Activated CD4-positive, alpha-beta memory T cell treated with anti-CD3 and anti-CD28 coated beads for 36 hours (primary cell): ENCODE measurements at regions not wholly inside any gene's neighbourhood (a gene's known extent, or its start where the extent isn't known, plus 50 kb on each side); places are given as distances from the start of the nearest gene placed in this dataset.
A peak's percentile ranks its signal among the peaks of the same experiment; 100 is the strongest.

Experiments
- CTCF ChIA-PET: fragments of 350-600 bp; sonication (Branson Sonifier 250); formaldehyde crosslinking; loops from one replicate; lab custom pipeline; 2021; ENCODE audit warnings: antibody characterized with exemption, inconsistent platforms; lab: Charles Lee
- POLR2A ChIA-PET: fragments of 350-600 bp; sonication (Branson Sonifier 250); formaldehyde crosslinking; loops from one replicate; lab custom pipeline; 2021; ENCODE audit warnings: antibody characterized with exemption; lab: Charles Lee
- DNase-seq: peaks from one replicate; pipeline ENCODE4 v3.0.0-alpha.2; 2020
- H3K27ac Mint-ChIP-seq: one replicate; pipeline ENCODE4 v1.8.0; 2021; ENCODE audit warnings: mixed read lengths
- H3K27me3 Mint-ChIP-seq: one replicate; pipeline ENCODE4 v1.8.0; 2021; ENCODE audit warnings: mixed read lengths
- H3K36me3 Mint-ChIP-seq: one replicate; pipeline ENCODE4 v1.8.0; 2021; ENCODE audit warnings: mixed read lengths
- H3K4me1 Mint-ChIP-seq: one replicate; pipeline ENCODE4 v1.8.0; 2021; ENCODE audit warnings: low read depth, mixed read lengths
- H3K4me3 Mint-ChIP-seq: one replicate; pipeline ENCODE4 v1.8.0; 2021; ENCODE audit warnings: mild to moderate bottlenecking, mixed read lengths
- H3K9me3 Mint-ChIP-seq: one replicate; pipeline ENCODE4 v1.8.0; 2021; ENCODE audit warnings: mixed read lengths
- intact Hi-C: fragments of 100-400 bp; cut with micrococcal nuclease; formaldehyde crosslinking; loops from one replicate; pipeline ENCODE4 v1.15.1; 2023

- no peak overlapping the region for H3K27ac Mint-ChIP-seq
- intact Hi-C loops, result no loop called here
- H3K27me3 Mint-ChIP-seq, result peaks cover 3% of the 10 kb centered on the region
- DNase-seq, result no peak
- no peak overlapping the region for H3K4me3 Mint-ChIP-seq
- H3K9me3 Mint-ChIP-seq, result peaks cover 12% of the 10 kb centered on the region
- ChIA-PET POLR2A (no interaction called here), CTCF (no interaction called here)
- no peaks in the 10 kb centered on the region for H3K4me1 Mint-ChIP-seq
- H3K36me3 Mint-ChIP-seq, result no peaks in the 10 kb centered on the region
Observed at GRCh38 chr2:11056614-11057013, 98.7 kb upstream of the SLC66A3 start.

- Mint-ChIP-seq H3K4me1 (no peaks in the 10 kb centered on the region), H3K27me3 (peaks cover 4% of the 10 kb centered on the region), H3K9me3 (peaks cover 14% of the 10 kb centered on the region), H3K4me3 (no peak overlapping the region), H3K36me3 (no peaks in the 10 kb centered on the region), H3K27ac (no peak overlapping the region)
- CTCF ChIA-PET, result no interaction called here
- DNase-seq, result no peak
- POLR2A ChIA-PET, result no interaction called here
- intact Hi-C loops, result no loop called here
Observed at GRCh38 chr2:11057031-11057430, 98.2 kb upstream of the SLC66A3 start.

GRCh38 chr2:11058129-11058528, 97.1 kb upstream of the SLC66A3 start:
- DNase-seq, result no peak
- CTCF ChIA-PET, result no interaction called here
- H3K27ac Mint-ChIP-seq, result no peak overlapping the region
- H3K9me3 Mint-ChIP-seq, result peaks cover 19% of the 10 kb centered on the region
- H3K4me1 Mint-ChIP-seq, result no peaks in the 10 kb centered on the region
- intact Hi-C loops, result no loop called here
- peaks cover 5% of the 10 kb centered on the region for H3K27me3 Mint-ChIP-seq
- POLR2A ChIA-PET, result no interaction called here
- H3K4me3 Mint-ChIP-seq, result no peak overlapping the region
- no peaks in the 10 kb centered on the region for H3K36me3 Mint-ChIP-seq

GRCh38 chr2:11060376-11061169, 94.7 kb upstream of the SLC66A3 start:
- Mint-ChIP-seq H3K27ac (no peak overlapping the region), H3K4me1 (no peaks in the 10 kb centered on the region), H3K4me3 (no peak overlapping the region), H3K9me3 (peaks cover 21% of the 10 kb centered on the region), H3K27me3 (peaks cover 11% of the 10 kb centered on the region), H3K36me3 (no peaks in the 10 kb centered on the region)
- intact Hi-C loops, result no loop called here
- CTCF ChIA-PET, result interaction anchor here (0.6 to 1.0 kb wide), 3 partner anchors 11 to 61 kb away, joined by 3 read pairs; no protein-coding TSS in a partner anchor
- DNase-seq, result no peak
- POLR2A ChIA-PET, result no interaction called here

GRCh38 chr2:11065833-11066485, 89.3 kb upstream of the SLC66A3 start:
- no peak overlapping the region for H3K27ac Mint-ChIP-seq
- no peaks in the 10 kb centered on the region for H3K36me3 Mint-ChIP-seq
- H3K27me3 Mint-ChIP-seq, result peaks cover 19% of the 10 kb centered on the region
- POLR2A ChIA-PET, result no interaction called here
- H3K9me3 Mint-ChIP-seq, result peaks cover 11% of the 10 kb centered on the region
- peaks cover under 1% of the 10 kb centered on the region for H3K4me1 Mint-ChIP-seq
- intact Hi-C loops, result no loop called here
- no peak for DNase-seq
- H3K4me3 Mint-ChIP-seq, result no peak overlapping the region
- CTCF ChIA-PET, result no interaction called here

- peaks cover 4% of the 10 kb centered on the region for H3K9me3 Mint-ChIP-seq
- H3K4me1 Mint-ChIP-seq, result peaks cover 9% of the 10 kb centered on the region
- no peaks in the 10 kb centered on the region for H3K36me3 Mint-ChIP-seq
- POLR2A ChIA-PET, result no interaction called here
- no peak for DNase-seq
- H3K27ac Mint-ChIP-seq, result no peak overlapping the region
- peaks cover 20% of the 10 kb centered on the region for H3K27me3 Mint-ChIP-seq
- no peak overlapping the region for H3K4me3 Mint-ChIP-seq
- intact Hi-C loops, result no loop called here
- CTCF ChIA-PET, result no interaction called here
Observed at GRCh38 chr2:11067221-11068078, 87.8 kb upstream of the SLC66A3 start.

GRCh38 chr2:11068079-11068741, 87.1 kb upstream of the SLC66A3 start:
- ChIA-PET POLR2A (no interaction called here), CTCF (no interaction called here)
- H3K4me3 Mint-ChIP-seq, result no peak overlapping the region
- no peak for DNase-seq
- intact Hi-C loops, result no loop called here
- peaks cover 1% of the 10 kb centered on the region for H3K9me3 Mint-ChIP-seq
- H3K36me3 Mint-ChIP-seq, result no peaks in the 10 kb centered on the region
- peaks cover 25% of the 10 kb centered on the region for H3K27me3 Mint-ChIP-seq
- no peak overlapping the region for H3K27ac Mint-ChIP-seq
- H3K4me1 Mint-ChIP-seq, result peaks cover 15% of the 10 kb centered on the region

GRCh38 chr2:11068856-11069526, 86.3 kb upstream of the SLC66A3 start:
- Mint-ChIP-seq H3K4me1 (peaks cover 17% of the 10 kb centered on the region), H3K36me3 (no peaks in the 10 kb centered on the region), H3K27me3 (peaks cover 25% of the 10 kb centered on the region), H3K4me3 (no peak overlapping the region), H3K27ac (no peak overlapping the region), H3K9me3 (no peaks in the 10 kb centered on the region)
- DNase-seq, result no peak
- ChIA-PET POLR2A (no interaction called here), CTCF (no interaction called here)
- intact Hi-C loops, result no loop called here

GRCh38 chr2:11069566-11070185, 85.6 kb upstream of the SLC66A3 start:
- DNase-seq, result no peak
- intact Hi-C loops, result no loop called here
- no peaks in the 10 kb centered on the region for H3K9me3 Mint-ChIP-seq
- peaks cover 25% of the 10 kb centered on the region for H3K27me3 Mint-ChIP-seq
- no peak overlapping the region for H3K27ac Mint-ChIP-seq
- H3K4me1 Mint-ChIP-seq, result peaks cover 17% of the 10 kb centered on the region
- H3K4me3 Mint-ChIP-seq, result no peak overlapping the region
- no peaks in the 10 kb centered on the region for H3K36me3 Mint-ChIP-seq
- CTCF ChIA-PET, result no interaction called here
- POLR2A ChIA-PET, result no interaction called here

- Mint-ChIP-seq H3K36me3 (no peaks in the 10 kb centered on the region), H3K27ac (no peak overlapping the region), H3K9me3 (no peaks in the 10 kb centered on the region), H3K4me1 (peaks cover 17% of the 10 kb centered on the region), H3K4me3 (no peak overlapping the region), H3K27me3 (peaks cover 20% of the 10 kb centered on the region)
- ChIA-PET CTCF (interaction anchor here (0.7 to 4.0 kb wide), 3 partner anchors 10 to 239 kb away, joined by 3 to 17 read pairs (median 15); no protein-coding TSS in a partner anchor), POLR2A (no interaction called here)
- intact Hi-C loops, result no loop called here
- DNase-seq, result peak; percentile 27
Observed at GRCh38 chr2:11071211-11071610, 84.1 kb upstream of the SLC66A3 start.

GRCh38 chr2:11071939-11072338, 83.3 kb upstream of the SLC66A3 start:
- DNase-seq, result no peak

More at GRCh38 chr2:11071939-11072338, 83.3 kb upstream of the SLC66A3 start:
- Mint-ChIP-seq H3K27ac (no peak overlapping the region), H3K36me3 (no peaks in the 10 kb centered on the region), H3K9me3 (no peaks in the 10 kb centered on the region), H3K27me3 (peaks cover 17% of the 10 kb centered on the region), H3K4me1 (peaks cover 17% of the 10 kb centered on the region), H3K4me3 (no peak overlapping the region)
- CTCF ChIA-PET, result interaction anchor here (0.7 to 4.0 kb wide), 5 partner anchors 11 to 240 kb away, joined by 3 to 17 read pairs (median 3); a partner anchor contains a TSS
- POLR2A ChIA-PET, result no interaction called here
- intact Hi-C loops, result no loop called here
